Peyer's patch (tissue), 4 donors: ENCODE measurements at regions not wholly inside any gene's neighbourhood (a gene's known extent, or its start where the extent isn't known, plus 50 kb on each side); places are given as distances from the start of the nearest gene placed in this dataset.

ENCODE experiments used
- DNase-seq, 3 donors: peaks; one replicate each; pipeline ENCODE4 v3.0.0-alpha.2; 2017 to 2019
- H3K27ac ChIP-seq, 4 donors: fragments of 200-600 bp; sonication (generic); one replicate each; pipeline ENCODE4 v1.5.1; 2016 to 2019
- H3K27me3 ChIP-seq, 2 donors: fragments of 200-600 bp; sonication (generic); one replicate each; pipeline ENCODE4 v1.5.1; 2019
- H3K36me3 ChIP-seq, 3 donors: fragments of 200-600 bp; sonication (generic); one replicate each; pipeline ENCODE4 v1.5.1; 2016 to 2019
- H3K4me1 ChIP-seq, 4 donors: fragments of 200-600 bp; sonication (generic); one replicate each; pipeline ENCODE4 v1.5.1; 2016 to 2019
- H3K4me3 ChIP-seq, 4 donors: fragments of 200-600 bp; sonication (generic); 1 replicate in 3 of 4; 2 replicates in 1 of 4; pipeline ENCODE4 v1.5.1; 2016 to 2019; ENCODE audit warnings: mild to moderate bottlenecking in 1 of 4
- H3K9me3 ChIP-seq, 4 donors: fragments of 200-600 bp; sonication (generic); one replicate each; pipeline ENCODE4 v1.5.1; 2016 to 2019; ENCODE audit warnings: mild to moderate bottlenecking in 1 of 4
- POLR2A ChIP-seq, 2 donors: fragments of 450-650 bp; IDR thresholded peaks; one replicate each; pipeline ENCODE4 v1.5.1; 2017; ENCODE audit warnings: antibody characterized with exemption in 2 of 2, mild to moderate bottlenecking in 2 of 2, moderate library complexity in 2 of 2
- TF ChIP-seq, protein P1 (sequence below), 6 experiments: fragments of 450-650 bp in 4 of 6; fragments of 200-600 bp in 2 of 6; sonication (generic) in 1 of 6; IDR thresholded peaks; one replicate each; pipeline ENCODE4 v1.5.1; 2017 to 2019; ENCODE audit warnings: antibody characterized with exemption in 6 of 6, mild to moderate bottlenecking in 3 of 6, moderate library complexity in 1 of 6

DNA sequence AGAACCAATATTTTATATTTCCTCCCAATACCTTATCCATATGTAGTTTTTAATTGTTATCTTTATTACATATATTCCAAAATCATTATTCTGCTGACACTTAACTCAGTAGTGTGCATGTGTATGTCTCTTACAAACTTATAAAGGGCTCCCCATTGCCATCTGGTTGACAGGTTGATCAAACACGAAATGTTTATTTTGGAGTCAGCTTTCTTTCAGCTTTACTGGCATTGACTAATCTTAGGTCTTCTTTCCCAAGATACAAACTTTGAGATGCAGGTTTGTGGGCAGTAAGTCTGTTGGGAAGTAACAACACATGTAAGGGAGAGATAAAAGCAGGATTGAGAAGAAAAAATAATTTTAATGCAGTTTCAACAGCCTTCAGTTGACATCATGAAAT, 716.0 kb upstream of the CHD1 start:
- no peaks in the 10 kb centered on the region for H3K36me3 ChIP-seq
- H3K27me3 ChIP-seq, result no peaks in the 10 kb centered on the region
- DNase-seq, result no peak
- no peaks in the 10 kb centered on the region for H3K4me1 ChIP-seq
- TF ChIP-seq POLR2A (IDR thresholded peaks at IDR 0.05), result no peak
- TF ChIP-seq, protein P1, sequence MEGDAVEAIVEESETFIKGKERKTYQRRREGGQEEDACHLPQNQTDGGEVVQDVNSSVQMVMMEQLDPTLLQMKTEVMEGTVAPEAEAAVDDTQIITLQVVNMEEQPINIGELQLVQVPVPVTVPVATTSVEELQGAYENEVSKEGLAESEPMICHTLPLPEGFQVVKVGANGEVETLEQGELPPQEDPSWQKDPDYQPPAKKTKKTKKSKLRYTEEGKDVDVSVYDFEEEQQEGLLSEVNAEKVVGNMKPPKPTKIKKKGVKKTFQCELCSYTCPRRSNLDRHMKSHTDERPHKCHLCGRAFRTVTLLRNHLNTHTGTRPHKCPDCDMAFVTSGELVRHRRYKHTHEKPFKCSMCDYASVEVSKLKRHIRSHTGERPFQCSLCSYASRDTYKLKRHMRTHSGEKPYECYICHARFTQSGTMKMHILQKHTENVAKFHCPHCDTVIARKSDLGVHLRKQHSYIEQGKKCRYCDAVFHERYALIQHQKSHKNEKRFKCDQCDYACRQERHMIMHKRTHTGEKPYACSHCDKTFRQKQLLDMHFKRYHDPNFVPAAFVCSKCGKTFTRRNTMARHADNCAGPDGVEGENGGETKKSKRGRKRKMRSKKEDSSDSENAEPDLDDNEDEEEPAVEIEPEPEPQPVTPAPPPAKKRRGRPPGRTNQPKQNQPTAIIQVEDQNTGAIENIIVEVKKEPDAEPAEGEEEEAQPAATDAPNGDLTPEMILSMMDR (IDR thresholded peaks at IDR 0.05), result no peak
- no peaks in the 10 kb centered on the region for H3K9me3 ChIP-seq
- no peak overlapping the region for H3K27ac ChIP-seq
- no peak overlapping the region for H3K4me3 ChIP-seq

DNA sequence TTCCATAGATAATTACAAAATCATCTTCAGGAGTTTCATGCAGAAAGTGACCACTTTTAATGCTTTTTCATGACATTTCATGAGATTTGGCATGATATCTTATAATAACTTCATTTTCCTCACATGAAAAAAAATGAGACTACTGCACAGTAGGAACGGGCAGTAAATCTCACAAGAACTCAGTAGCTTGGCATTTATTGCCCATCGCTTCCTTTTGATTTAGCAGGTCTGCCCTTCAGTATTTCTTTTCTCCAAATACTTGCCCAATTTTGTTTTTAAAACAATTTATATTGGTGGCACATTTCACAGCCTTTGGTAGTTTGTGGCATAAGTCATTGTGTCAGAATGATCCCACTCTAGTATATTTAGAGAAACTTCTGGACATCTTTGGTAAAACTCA, 711.8 kb upstream of the CHD1 start:
- H3K27me3 ChIP-seq, result no peaks in the 10 kb centered on the region
- H3K4me1 ChIP-seq, result no peaks in the 10 kb centered on the region
- H3K36me3 ChIP-seq, result no peaks in the 10 kb centered on the region
- H3K27ac ChIP-seq, result no peak overlapping the region
- TF ChIP-seq, protein P1 (IDR thresholded peaks at IDR 0.05), result no peak
- no peak for TF ChIP-seq POLR2A (IDR thresholded peaks at IDR 0.05)
- DNase-seq, result no peak
- H3K9me3 ChIP-seq, result no peaks in the 10 kb centered on the region
- H3K4me3 ChIP-seq, result no peak overlapping the region

DNA sequence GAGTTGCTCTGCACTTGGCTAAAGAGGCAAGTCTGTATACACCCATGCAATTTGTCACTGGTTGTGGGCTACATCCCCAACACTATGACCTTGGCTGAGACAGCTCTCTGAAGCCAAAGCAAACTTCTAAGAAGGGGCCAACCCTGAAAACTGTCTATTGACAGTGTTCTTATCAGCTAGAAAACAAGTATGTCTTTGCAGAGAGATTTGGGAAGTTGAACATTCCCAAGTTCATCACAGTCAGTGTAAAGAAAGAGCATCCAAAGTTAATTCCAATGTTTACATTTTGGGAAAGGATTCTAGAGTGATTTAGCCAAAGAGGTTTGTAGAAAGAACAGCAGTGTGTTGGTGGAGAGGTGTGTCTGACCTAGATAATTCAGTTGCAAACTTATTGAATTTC, 711.1 kb upstream of the CHD1 start:
- Histone ChIP-seq H3K4me1 (no peaks in the 10 kb centered on the region), H3K36me3 (no peaks in the 10 kb centered on the region), H3K9me3 (no peaks in the 10 kb centered on the region), H3K27me3 (no peaks in the 10 kb centered on the region), H3K4me3 (no peak overlapping the region), H3K27ac (no peak overlapping the region)
- TF ChIP-seq POLR2A (IDR thresholded peaks at IDR 0.05), result no peak
- TF ChIP-seq, protein P1 (IDR thresholded peaks at IDR 0.05), result no peak
- no peak for DNase-seq

DNA sequence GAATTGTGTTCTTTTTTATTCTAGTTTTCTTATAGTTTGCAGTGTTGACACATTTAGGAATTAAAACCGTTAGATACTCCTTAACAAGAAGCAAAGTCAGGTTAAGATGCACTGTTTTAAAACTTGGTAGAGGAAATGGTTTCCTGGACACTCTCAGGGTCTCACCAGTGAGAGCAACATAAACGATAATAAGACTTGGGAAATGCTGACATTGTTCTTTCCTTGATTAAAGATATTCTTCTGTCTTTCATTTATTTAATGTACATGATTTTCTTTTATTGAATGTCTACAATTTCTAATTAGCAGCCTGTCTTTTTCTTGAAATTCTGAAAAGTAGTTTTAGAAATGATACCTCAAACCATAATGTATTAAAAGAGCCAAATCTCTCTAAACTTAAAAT, 707.9 kb upstream of the CHD1 start:
- TF ChIP-seq, protein P1 (IDR thresholded peaks at IDR 0.05), result no peak
- TF ChIP-seq POLR2A (IDR thresholded peaks at IDR 0.05), result no peak
- no peak for DNase-seq
- Histone ChIP-seq H3K9me3 (no peaks in the 10 kb centered on the region), H3K36me3 (no peaks in the 10 kb centered on the region), H3K27ac (no peak overlapping the region), H3K4me1 (no peaks in the 10 kb centered on the region), H3K27me3 (no peaks in the 10 kb centered on the region), H3K4me3 (no peak overlapping the region)

DNA sequence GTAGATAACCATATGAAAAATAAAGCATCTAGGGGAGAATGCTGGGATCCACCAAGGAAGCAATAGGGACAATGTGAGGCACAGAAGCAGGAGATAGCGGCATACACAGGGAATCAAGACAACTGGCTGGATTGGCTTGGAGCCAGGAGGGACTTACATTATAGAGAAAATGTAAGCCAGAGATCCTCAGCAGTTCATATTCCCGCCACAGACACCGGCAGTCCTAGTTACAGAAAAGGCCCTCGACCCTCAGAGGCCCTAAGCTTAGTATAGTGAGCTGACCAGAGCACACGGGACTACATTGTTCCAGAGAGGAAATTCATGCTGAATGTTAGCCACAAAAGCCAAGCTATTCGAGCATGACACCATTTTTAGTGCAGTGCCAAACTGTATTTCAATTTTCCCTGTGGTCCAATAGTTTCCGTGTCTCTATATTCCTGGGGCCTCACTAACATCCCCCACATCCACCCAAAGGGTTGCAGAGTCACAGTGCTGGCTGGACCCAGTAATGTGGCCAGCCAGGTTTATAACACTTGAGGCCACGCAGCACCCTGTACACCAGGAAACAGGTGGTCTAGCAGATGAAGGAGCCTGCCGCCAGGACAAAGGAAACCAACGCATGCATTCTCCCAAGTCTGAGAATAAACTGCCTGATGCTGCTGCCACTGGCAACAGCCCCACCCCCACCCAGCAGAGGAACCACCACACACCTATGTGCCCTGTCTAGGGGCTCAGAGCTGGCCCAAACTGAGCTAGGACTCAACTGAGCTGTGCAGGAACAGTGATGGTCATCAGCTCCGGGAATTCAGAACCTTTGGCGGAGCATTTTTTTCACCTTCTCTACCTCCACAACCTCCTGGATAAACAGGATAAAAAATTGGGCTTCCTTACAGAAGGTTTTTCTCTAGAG, 693.2 kb upstream of the CHD1 start:
- TF ChIP-seq, protein P1 (IDR thresholded peaks at IDR 0.05), result no peak
- TF ChIP-seq POLR2A (IDR thresholded peaks at IDR 0.05), result no peak
- H3K36me3 ChIP-seq, result no peaks in the 10 kb centered on the region
- no peaks in the 10 kb centered on the region for H3K4me1 ChIP-seq
- no peak overlapping the region for H3K4me3 ChIP-seq
- DNase-seq, result no peak
- no peaks in the 10 kb centered on the region for H3K9me3 ChIP-seq
- H3K27me3 ChIP-seq, result no peaks in the 10 kb centered on the region
- no peak overlapping the region for H3K27ac ChIP-seq
